Osteoblast (primary cell): ENCODE measurements at regions not wholly inside any gene's neighbourhood (a gene's known extent, or its start where the extent isn't known, plus 50 kb on each side); places are given as distances from the start of the nearest gene placed in this dataset.

Experiments used
- DNase-seq: peaks from one replicate; pipeline ENCODE4 v3.0.0; 2011; ENCODE audit warnings: low spot score, mixed read lengths; ENCODE audit not compliant: insufficient read length; ENCODE audit errors: missing footprints
- H2AFZ ChIP-seq: 2 replicates; pipeline ENCODE4 v1.6.0; 2011; ENCODE audit warnings: mild to moderate bottlenecking, low read length
- H3K27ac ChIP-seq: 2 replicates; pipeline ENCODE4 v1.5.1; 2011; ENCODE audit warnings: mild to moderate bottlenecking, low read depth, low read length, moderate library complexity
- H3K27me3 ChIP-seq: 2 replicates; pipeline ENCODE4 v1.6.0; 2012; ENCODE audit warnings: mild to moderate bottlenecking, control low read depth, inconsistent platforms, low read length, moderate library complexity; ENCODE audit not compliant: insufficient read depth
- H3K36me3 ChIP-seq: 2 replicates; pipeline ENCODE4 v1.5.1; 2011; ENCODE audit warnings: mild to moderate bottlenecking, low read length, control low read depth, moderate library complexity; ENCODE audit not compliant: insufficient read depth
- H3K4me1 ChIP-seq: 2 replicates; pipeline ENCODE4 v1.5.1; 2011; ENCODE audit warnings: mild to moderate bottlenecking, low read length, control low read depth, moderate library complexity; ENCODE audit not compliant: insufficient read depth
- H3K4me2 ChIP-seq: 2 replicates; pipeline ENCODE4 v1.6.0; 2011; ENCODE audit warnings: mild to moderate bottlenecking, low read length; ENCODE audit not compliant: insufficient read depth
- H3K4me3 ChIP-seq: fragments of 200-600 bp; sonication (generic); 3 replicates; pipeline ENCODE4 v1.5.1; 2012; ENCODE audit warnings: mild to moderate bottlenecking, low read length, inconsistent platforms; ENCODE audit not compliant: insufficient read depth
- H3K79me2 ChIP-seq: 2 replicates; pipeline ENCODE4 v1.6.0; 2012; ENCODE audit warnings: mild to moderate bottlenecking, low read length, control low read depth, inconsistent platforms; ENCODE audit not compliant: insufficient read depth
- H3K9me3 ChIP-seq: 2 replicates; pipeline ENCODE4 v1.5.1; 2011; ENCODE audit warnings: low read depth, low read length, control low read depth
- H4K20me1 ChIP-seq: 2 replicates; pipeline ENCODE4 v1.6.0; 2012; ENCODE audit warnings: mild to moderate bottlenecking, low read length, control low read depth; ENCODE audit not compliant: insufficient read depth
- TF ChIP-seq, protein P1 (sequence below): IDR thresholded peaks from 2 replicates; pipeline ENCODE4 v1.5.1; 2011; ENCODE audit warnings: mild to moderate bottlenecking, low read depth, low read length, moderate library complexity; ENCODE audit errors: extremely low read depth

DNA sequence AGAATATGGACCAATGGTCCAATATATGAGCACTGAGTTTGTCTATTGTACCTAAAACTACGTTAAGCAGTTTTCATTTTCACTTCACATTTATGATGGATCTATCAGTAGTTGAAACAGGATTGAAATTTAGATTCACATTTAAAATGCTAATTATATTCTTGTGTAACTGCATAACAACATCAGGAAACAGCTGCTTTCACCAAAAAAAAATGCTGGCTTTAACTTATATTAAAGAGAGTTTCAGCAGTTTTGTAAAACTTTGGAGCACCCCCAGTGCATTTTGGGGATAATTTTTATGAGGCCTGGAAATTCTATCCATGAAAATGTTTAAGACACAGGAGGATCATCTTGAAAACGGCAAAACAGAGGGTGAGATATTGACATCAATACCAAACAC, 142.8 kb upstream of the ROBO2 start:
- Histone ChIP-seq H3K4me3 (no peak overlapping the region), H3K27ac (no peak overlapping the region), H4K20me1 (no peaks in the 10 kb centered on the region), H3K36me3 (no peaks in the 10 kb centered on the region), H3K27me3 (no peaks in the 10 kb centered on the region), H3K4me2 (no peak overlapping the region), H3K9me3 (no peaks in the 10 kb centered on the region), H2AFZ (no peak overlapping the region), H3K4me1 (no peaks in the 10 kb centered on the region), H3K79me2 (no peaks in the 10 kb centered on the region)
- TF ChIP-seq, protein P1, sequence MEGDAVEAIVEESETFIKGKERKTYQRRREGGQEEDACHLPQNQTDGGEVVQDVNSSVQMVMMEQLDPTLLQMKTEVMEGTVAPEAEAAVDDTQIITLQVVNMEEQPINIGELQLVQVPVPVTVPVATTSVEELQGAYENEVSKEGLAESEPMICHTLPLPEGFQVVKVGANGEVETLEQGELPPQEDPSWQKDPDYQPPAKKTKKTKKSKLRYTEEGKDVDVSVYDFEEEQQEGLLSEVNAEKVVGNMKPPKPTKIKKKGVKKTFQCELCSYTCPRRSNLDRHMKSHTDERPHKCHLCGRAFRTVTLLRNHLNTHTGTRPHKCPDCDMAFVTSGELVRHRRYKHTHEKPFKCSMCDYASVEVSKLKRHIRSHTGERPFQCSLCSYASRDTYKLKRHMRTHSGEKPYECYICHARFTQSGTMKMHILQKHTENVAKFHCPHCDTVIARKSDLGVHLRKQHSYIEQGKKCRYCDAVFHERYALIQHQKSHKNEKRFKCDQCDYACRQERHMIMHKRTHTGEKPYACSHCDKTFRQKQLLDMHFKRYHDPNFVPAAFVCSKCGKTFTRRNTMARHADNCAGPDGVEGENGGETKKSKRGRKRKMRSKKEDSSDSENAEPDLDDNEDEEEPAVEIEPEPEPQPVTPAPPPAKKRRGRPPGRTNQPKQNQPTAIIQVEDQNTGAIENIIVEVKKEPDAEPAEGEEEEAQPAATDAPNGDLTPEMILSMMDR, result no peak
- DNase-seq, result no peak

DNA sequence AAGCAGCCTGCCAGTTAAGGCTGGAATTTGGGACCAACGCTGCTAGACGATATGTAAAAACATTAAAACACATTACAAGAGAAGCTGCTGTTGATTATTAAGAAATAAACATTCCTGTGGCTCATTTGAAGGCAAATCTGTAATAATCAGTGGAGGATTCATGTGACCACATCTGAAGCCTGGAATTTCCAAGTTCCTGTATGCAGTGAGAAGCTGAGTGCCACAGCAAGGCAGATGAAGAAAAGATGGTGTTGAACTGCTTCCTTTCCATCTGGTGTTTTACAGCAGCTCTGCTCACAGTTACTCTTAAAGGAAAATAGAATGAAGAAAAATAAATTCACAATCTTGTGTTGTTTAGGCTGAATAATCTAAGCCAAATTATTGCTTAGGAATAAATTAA, 139.3 kb upstream of the ROBO2 start:
- Histone ChIP-seq H2AFZ (no peak overlapping the region), H3K9me3 (no peaks in the 10 kb centered on the region), H3K27ac (no peak overlapping the region), H3K4me2 (no peak overlapping the region), H3K4me3 (no peak overlapping the region), H3K79me2 (no peaks in the 10 kb centered on the region), H3K27me3 (no peaks in the 10 kb centered on the region), H3K4me1 (no peaks in the 10 kb centered on the region), H3K36me3 (no peaks in the 10 kb centered on the region), H4K20me1 (no peaks in the 10 kb centered on the region)
- no peak for DNase-seq
- TF ChIP-seq, protein P1, result no peak

DNA sequence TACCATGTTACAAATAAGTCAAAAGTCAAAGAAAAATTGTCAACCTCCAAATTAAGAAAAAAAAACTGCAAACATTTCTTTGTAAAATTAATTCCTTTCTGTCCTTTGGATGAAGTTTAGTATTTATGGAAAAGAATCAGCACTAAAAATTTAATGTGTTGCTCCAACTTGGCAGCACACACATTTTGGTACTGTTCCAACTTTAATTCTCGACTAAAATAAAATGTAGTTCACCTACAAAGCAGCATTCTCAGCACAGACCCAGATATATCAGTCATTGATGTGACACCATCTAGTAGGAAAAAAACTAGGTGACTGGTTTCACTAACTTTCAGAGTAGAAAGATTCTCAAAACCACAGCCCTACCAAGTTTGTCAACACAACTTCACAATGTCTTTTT, 131.7 kb upstream of the ROBO2 start:
- no peak for DNase-seq
- H2AFZ ChIP-seq, result no peak overlapping the region
- TF ChIP-seq, protein P1, result no peak
- no peak overlapping the region for H3K4me3 ChIP-seq
- H3K27me3 ChIP-seq, result no peaks in the 10 kb centered on the region
- H3K4me2 ChIP-seq, result no peak overlapping the region
- no peaks in the 10 kb centered on the region for H4K20me1 ChIP-seq
- no peak overlapping the region for H3K27ac ChIP-seq
- no peaks in the 10 kb centered on the region for H3K4me1 ChIP-seq
- no peaks in the 10 kb centered on the region for H3K79me2 ChIP-seq
- H3K36me3 ChIP-seq, result no peaks in the 10 kb centered on the region
- no peaks in the 10 kb centered on the region for H3K9me3 ChIP-seq

GRCh38 chr3:76912841-76913383, 127.0 kb upstream of the ROBO2 start:
- H3K79me2 ChIP-seq, result no peaks in the 10 kb centered on the region
- no peaks in the 10 kb centered on the region for H3K27me3 ChIP-seq
- TF ChIP-seq, protein P1, result no peak
- no peak overlapping the region for H3K4me2 ChIP-seq
- no peak overlapping the region for H3K4me3 ChIP-seq
- no peak overlapping the region for H2AFZ ChIP-seq
- no peaks in the 10 kb centered on the region for H4K20me1 ChIP-seq
- peak; percentile 3 for DNase-seq
- no peaks in the 10 kb centered on the region for H3K36me3 ChIP-seq
- H3K27ac ChIP-seq, result no peak overlapping the region
- H3K4me1 ChIP-seq, result no peaks in the 10 kb centered on the region
- no peaks in the 10 kb centered on the region for H3K9me3 ChIP-seq
